H9 (cell line): ENCODE measurements at regions not wholly inside any gene's neighbourhood (a gene's known extent, or its start where the extent isn't known, plus 50 kb on each side); places are given as distances from the start of the nearest gene placed in this dataset.

ENCODE experiments used
- DNase-seq: peaks from one replicate; pipeline ENCODE4 v3.0.0-alpha.2; 2017
- H2AFZ ChIP-seq: one replicate; pipeline ENCODE4 v1.6.1; 2013; ENCODE audit warnings: mild to moderate bottlenecking, low read length, control low read depth, moderate library complexity
- H2AK5ac ChIP-seq: 2 replicates; pipeline ENCODE4 v1.6.1; 2013; ENCODE audit warnings: low read length, control low read depth, mixed read lengths; ENCODE audit not compliant: insufficient read length
- H2BK120ac ChIP-seq: one replicate; pipeline ENCODE4 v1.6.1; 2013; ENCODE audit warnings: low read depth, mild to moderate bottlenecking, low read length, control low read depth, inconsistent platforms; ENCODE audit not compliant: poor library complexity, severe bottlenecking
- H2BK12ac ChIP-seq: 2 replicates; pipeline ENCODE4 v1.6.1; 2013; ENCODE audit warnings: low read length, control low read depth, mixed read lengths, low read depth; ENCODE audit not compliant: insufficient read length
- H2BK15ac ChIP-seq: 2 replicates; pipeline ENCODE4 v1.6.1; 2013; ENCODE audit warnings: low read depth, low read length, control low read depth
- H2BK20ac ChIP-seq: one replicate; pipeline ENCODE4 v1.6.1; 2013; ENCODE audit warnings: low read depth, mild to moderate bottlenecking, low read length, control low read depth, inconsistent platforms; ENCODE audit not compliant: poor library complexity, severe bottlenecking
- H2BK5ac ChIP-seq: 2 replicates; pipeline ENCODE4 v1.6.1; 2013; ENCODE audit warnings: low read length, control low read depth, mixed read lengths; ENCODE audit not compliant: insufficient read length
- H3K14ac ChIP-seq: 2 replicates; pipeline ENCODE4 v1.6.1; 2013; ENCODE audit warnings: low read length, control low read depth; ENCODE audit not compliant: insufficient read depth
- H3K18ac ChIP-seq: 2 replicates; pipeline ENCODE4 v1.6.1; 2013; ENCODE audit warnings: low read depth, mild to moderate bottlenecking, mixed read lengths, low read length, control low read depth; ENCODE audit not compliant: insufficient read length
- H3K23ac ChIP-seq: 2 replicates; pipeline ENCODE4 v1.6.1; 2013; ENCODE audit warnings: low read length, control low read depth, mixed read lengths, low read depth; ENCODE audit not compliant: insufficient read length
- H3K23me2 ChIP-seq: 2 replicates; pipeline ENCODE4 v1.6.1; 2013; ENCODE audit warnings: low read depth, mild to moderate bottlenecking, mixed read lengths, low read length, control low read depth; ENCODE audit not compliant: insufficient read length, poor library complexity, severe bottlenecking
- H3K27ac ChIP-seq: 2 replicates; pipeline ENCODE4 v1.5.1; 2013; ENCODE audit warnings: low read length, control low read depth, mixed read lengths, low read depth; ENCODE audit not compliant: insufficient read length
- H3K27me3 ChIP-seq: 2 replicates; pipeline ENCODE4 v1.6.1; 2013; ENCODE audit warnings: low read length, control low read depth, inconsistent platforms; ENCODE audit not compliant: insufficient read depth
- H3K4ac ChIP-seq: 2 replicates; pipeline ENCODE4 v1.6.1; 2013; ENCODE audit warnings: low read depth, mild to moderate bottlenecking, control low read depth, inconsistent platforms, low read length, moderate library complexity
- H3K4me1 ChIP-seq: 2 replicates; pipeline ENCODE4 v1.6.1; 2013; ENCODE audit warnings: low read length, control low read depth, inconsistent platforms; ENCODE audit not compliant: insufficient read depth
- H3K4me2 ChIP-seq: 2 replicates; pipeline ENCODE4 v1.6.1; 2013; ENCODE audit warnings: low read length, control low read depth, mixed read lengths; ENCODE audit not compliant: insufficient read length, insufficient read depth
- H3K56ac ChIP-seq: 2 replicates; pipeline ENCODE4 v1.6.1; 2013; ENCODE audit warnings: low read depth, mild to moderate bottlenecking, mixed read lengths, low read length, control low read depth; ENCODE audit not compliant: insufficient read length
- H3K79me1 ChIP-seq: 2 replicates; pipeline ENCODE4 v1.6.1; 2013; ENCODE audit warnings: low read depth, mild to moderate bottlenecking, moderate library complexity, low read length, control low read depth, inconsistent platforms; ENCODE audit not compliant: insufficient read depth, poor library complexity, severe bottlenecking
- H3K79me2 ChIP-seq: 2 replicates; pipeline ENCODE4 v1.6.1; 2013; ENCODE audit warnings: low read length, control low read depth, inconsistent platforms; ENCODE audit not compliant: insufficient read depth
- H3K9ac ChIP-seq: 2 replicates; pipeline ENCODE4 v1.6.1; 2013; ENCODE audit warnings: low read length, control low read depth, mixed read lengths; ENCODE audit not compliant: insufficient read length; ENCODE audit errors: extremely low read depth
- H3K9me3 ChIP-seq: one replicate; pipeline ENCODE4 v1.6.1; 2013; ENCODE audit warnings: low read depth, low read length, inconsistent platforms; ENCODE audit not compliant: control insufficient read depth
- H3T11ph ChIP-seq: one replicate; pipeline ENCODE4 v1.6.1; 2013; ENCODE audit warnings: mild to moderate bottlenecking, low read length, control low read depth, inconsistent platforms
- H4K20me1 ChIP-seq: one replicate; pipeline ENCODE4 v1.6.1; 2013; ENCODE audit not compliant: control insufficient read depth, insufficient read length, insufficient read depth
- H4K5ac ChIP-seq: 2 replicates; pipeline ENCODE4 v1.6.1; 2013; ENCODE audit warnings: low read depth, mild to moderate bottlenecking, mixed read lengths, low read length, control low read depth; ENCODE audit not compliant: insufficient read length
- H4K8ac ChIP-seq: replicated peaks from 2 replicates; pipeline ENCODE4 v1.6.1; 2013; ENCODE audit warnings: low read length, control low read depth, mixed read lengths, low read depth; ENCODE audit not compliant: insufficient read length
- H4K91ac ChIP-seq: 2 replicates; pipeline ENCODE4 v1.6.1; 2013; ENCODE audit warnings: low read depth, mild to moderate bottlenecking, moderate library complexity, mixed read lengths, low read length, control low read depth; ENCODE audit not compliant: insufficient read length
- H3K27ac Mint-ChIP-seq, 3 experiments: 2 replicates in 2 of 3; 3 replicates in 1 of 3; pipeline ENCODE4 v1.8.0; 2020 to 2021; ENCODE audit warnings: mixed read lengths in 3 of 3, mild to moderate bottlenecking in 1 of 3, moderate library complexity in 1 of 3
- H3K27me3 Mint-ChIP-seq: 2 replicates; pipeline ENCODE4 v1.8.0; 2021; ENCODE audit warnings: low read depth, mild to moderate bottlenecking, moderate library complexity, mixed read lengths
- H3K36me3 Mint-ChIP-seq, 3 experiments: 2 replicates in 2 of 3; 3 replicates in 1 of 3; pipeline ENCODE4 v1.8.0; 2020 to 2021; ENCODE audit warnings: low read depth in 3 of 3, mixed read lengths in 3 of 3; ENCODE audit not compliant: insufficient read depth in 1 of 3
- H3K4me1 Mint-ChIP-seq, 2 experiments: 2 replicates each; pipeline ENCODE4 v1.8.0; 2020; ENCODE audit warnings: mixed read lengths in 2 of 2
- H3K4me3 Mint-ChIP-seq, 2 experiments: 2 replicates in 1 of 2; 3 replicates in 1 of 2; pipeline ENCODE4 v1.8.0; 2020 to 2021; ENCODE audit warnings: mild to moderate bottlenecking in 2 of 2, mixed read lengths in 2 of 2, moderate library complexity in 1 of 2
- H3K9me3 Mint-ChIP-seq, 2 experiments: 2 replicates in 1 of 2; 3 replicates in 1 of 2; pipeline ENCODE4 v1.8.0; 2020; ENCODE audit warnings: mild to moderate bottlenecking in 2 of 2, mixed read lengths in 2 of 2, moderate library complexity in 1 of 2
- CTCF ChIP-seq: fragments of 200-600 bp; sonication (generic); conservative IDR thresholded peaks from 3 replicates; pipeline ENCODE4 v1.8.0; 2021; ENCODE audit warnings: antibody characterized with exemption, mild to moderate bottlenecking

DNA sequence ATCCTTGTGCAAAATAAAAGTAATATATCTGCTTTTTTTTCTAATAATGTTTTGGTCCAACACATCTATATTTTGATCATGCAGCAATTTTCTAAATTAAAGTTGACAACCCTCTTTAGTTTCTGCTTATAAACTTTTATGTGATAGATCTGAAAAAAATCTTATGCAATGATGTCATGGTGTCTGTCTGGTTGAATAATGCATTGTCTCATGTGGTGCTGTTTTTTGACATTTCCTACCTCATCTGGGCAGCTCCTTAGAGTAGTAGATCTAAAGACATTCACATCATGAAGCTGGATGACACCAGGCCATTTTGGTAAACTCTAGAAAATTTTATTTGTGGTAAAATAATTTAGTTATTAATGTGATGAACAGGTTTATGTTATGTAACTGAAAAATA is 106.8 kb upstream of the FN1 start:
- Histone ChIP-seq H3K9me3 (no peaks in the 10 kb centered on the region), H3K14ac (no peak overlapping the region), H3K27ac (no peak overlapping the region), H3K56ac (no peak overlapping the region), H2BK120ac (no peak overlapping the region), H3K4me1 (peaks cover 4% of the 10 kb centered on the region; the same call in 1 of the 2 replicates), H3K79me2 (no peaks in the 10 kb centered on the region), H4K8ac (no peak overlapping the region), H3K23ac (no peak overlapping the region), H3K18ac (no peak overlapping the region), H3K79me1 (no peaks in the 10 kb centered on the region), H2AFZ (no peak overlapping the region), H2AK5ac (no peak overlapping the region), H4K5ac (no peak overlapping the region), H3K23me2 (no peaks in the 10 kb centered on the region), H4K20me1 (no peaks in the 10 kb centered on the region), H4K91ac (no peak overlapping the region), H2BK15ac (no peak overlapping the region), H3K27me3 (no peaks in the 10 kb centered on the region), H2BK5ac (no peak overlapping the region), H2BK20ac (no peak overlapping the region), H2BK12ac (no peak overlapping the region), H3K4ac (no peak overlapping the region), H3T11ph (no peak overlapping the region), H3K4me2 (no peak overlapping the region), H3K9ac (no peak overlapping the region)
- Mint-ChIP-seq H3K36me3 (peaks cover 0 to 3% (median 0%) of the 10 kb centered on the region in 3 experiments; a peak in 1 of 7 replicates), H3K27ac (no peak overlapping the region), H3K27me3 (no peaks in the 10 kb centered on the region), H3K4me1 (peaks cover 13 to 14% of the 10 kb centered on the region in 2 experiments), H3K9me3 (no peaks in the 10 kb centered on the region), H3K4me3 (no peak overlapping the region)
- DNase-seq, result no peak
- TF ChIP-seq CTCF, result no peak
